CD4-positive, alpha-beta T cell treated with Interleukin-6 for 4 hours (primary cell): ENCODE measurements at regions not wholly inside any gene's neighbourhood (a gene's known extent, or its start where the extent isn't known, plus 50 kb on each side); places are given as distances from the start of the nearest gene placed in this dataset.

Experiments
- DNase-seq: peaks from one replicate; pipeline ENCODE4 v3.0.0-alpha.2; 2020; ENCODE audit warnings: mixed read lengths

- DNase-seq: no peak
Measured at GRCh38 chr7:25831831-25832411, 320.1 kb upstream of the NFE2L3 start.

GRCh38 chr7:25832456-25832855 lies 319.5 kb upstream of the NFE2L3 start:
- DNase-seq: no peak

GRCh38 chr7:25832929-25833328 lies 319.1 kb upstream of the NFE2L3 start:
- DNase-seq: no peak

GRCh38 chr7:25834050-25834449 lies 317.9 kb upstream of the NFE2L3 start:
- no peak for DNase-seq

- DNase-seq: no peak
Measured at GRCh38 chr7:25835197-25835596, 316.8 kb upstream of the NFE2L3 start.

- no peak for DNase-seq
Measured at GRCh38 chr7:25839084-25839769, 312.8 kb upstream of the NFE2L3 start.

GRCh38 chr7:25840209-25840792 lies 311.7 kb upstream of the NFE2L3 start:
- no peak for DNase-seq

GRCh38 chr7:25841575-25841974 lies 310.4 kb upstream of the NFE2L3 start:
- no peak for DNase-seq

GRCh38 chr7:25842201-25842733 lies 309.7 kb upstream of the NFE2L3 start:
- no peak for DNase-seq

- DNase-seq: no peak
Measured at GRCh38 chr7:25843467-25843866, 308.5 kb upstream of the NFE2L3 start.

GRCh38 chr7:25844102-25844870 lies 307.7 kb upstream of the NFE2L3 start:
- no peak for DNase-seq

GRCh38 chr7:25845464-25845863 lies 306.5 kb upstream of the NFE2L3 start:
- no peak for DNase-seq

- no peak for DNase-seq
Measured at GRCh38 chr7:25846722-25847121, 305.3 kb upstream of the NFE2L3 start.

- no peak for DNase-seq
Measured at GRCh38 chr7:25847336-25848070, 304.5 kb upstream of the NFE2L3 start.

GRCh38 chr7:25849500-25850184 lies 302.4 kb upstream of the NFE2L3 start:
- DNase-seq: no peak

- DNase-seq: no peak
Measured at GRCh38 chr7:25850216-25850615, 301.8 kb upstream of the NFE2L3 start.

GRCh38 chr7:25850735-25851134 lies 301.3 kb upstream of the NFE2L3 start:
- DNase-seq: no peak

GRCh38 chr7:25851332-25852210 lies 300.4 kb upstream of the NFE2L3 start:
- peak; percentile 65 for DNase-seq

GRCh38 chr7:25852211-25852938 lies 299.6 kb upstream of the NFE2L3 start:
- DNase-seq: no peak

- DNase-seq: no peak
Measured at GRCh38 chr7:25852939-25853271, 299.1 kb upstream of the NFE2L3 start.
